ENCODE measurements at regions not wholly inside any gene's neighbourhood (a gene's known extent, or its start where the extent isn't known, plus 50 kb on each side); places are given as distances from the start of the nearest gene placed in this dataset.
"Not testable (repeated sequence)": the region's sequence is repeated elsewhere in the genome, so short reads cannot be mapped to it uniquely, and the experiment has no call there.

GRCh38 chr2:2645162-2645855, 314.2 kb upstream of the MYT1L start:
- H3K27me3 Mint-ChIP-seq: no peaks in the 10 kb centered on the region
- intact Hi-C loops (cut with micrococcal nuclease): no loop called here
- Histone ChIP-seq H3K9me3 (ENCODE audit: control extremely low read depth in 1 of 3, control insufficient read depth in 2 of 3, insufficient read depth in 1 of 3, low read length in 2 of 3) (peaks cover 0 to 17% (median 0%) of the 10 kb centered on the region in 3 donors), H3K9ac (ENCODE audit: low read length) (no peak overlapping the region), H3K4me2 (replicated peaks; ENCODE audit: low read depth, low read length, poor library complexity, severe bottlenecking) (no peak overlapping the region), H3K4me3 (ENCODE audit: control extremely low read depth in 1 of 5, extremely low read depth in 1 of 5, insufficient read depth in 1 of 5, low read depth in 2 of 5, low read length in 4 of 5) (no peak overlapping the region), H3K27me3 (replicated peaks in 1 of 4; ENCODE audit: control extremely low read depth in 1 of 4, control insufficient read depth in 3 of 4, insufficient read depth in 4 of 4, low read length in 3 of 4) (no peaks in the 10 kb centered on the region), H3K36me3 (replicated peaks in 1 of 2; ENCODE audit: control extremely low read depth in 1 of 2, control insufficient read depth in 1 of 2, extremely low read depth in 1 of 2, insufficient read depth in 2 of 2, low read length in 1 of 2) (no peaks in the 10 kb centered on the region), H3K79me2 (ENCODE audit: control insufficient read depth, insufficient read depth, low read length) (no peaks in the 10 kb centered on the region), H4K20me1 (ENCODE audit: control insufficient read depth, insufficient read depth, low read length, poor library complexity, severe bottlenecking) (no peaks in the 10 kb centered on the region), H3K4me1 (ENCODE audit: control insufficient read depth in 2 of 2, insufficient read depth in 2 of 2, low read length in 2 of 2) (no peaks in the 10 kb centered on the region), H2AFZ (ENCODE audit: insufficient read depth, low read depth, low read length, poor library complexity, severe bottlenecking) (no peak overlapping the region), H3K27ac (ENCODE audit: low read length in 2 of 2) (no peak overlapping the region)
- H3K9me3 Mint-ChIP-seq (ENCODE audit: insufficient read depth): peaks cover 2% of the 10 kb centered on the region
- no peaks in the 10 kb centered on the region for H3K4me1 Mint-ChIP-seq
- no peak overlapping the region for H3K4me3 Mint-ChIP-seq
- 91% methylated on average over 18 of the region's 19 CpGs for WGBS (ENCODE audit: insufficient coverage)
- no peak overlapping the region for H3K27ac Mint-ChIP-seq
- POLR2A ChIA-PET: no interaction called here
- no peak for TF ChIP-seq EZH2 (IDR thresholded peaks at IDR 0.05; ENCODE audit: borderline replicate concordance, insufficient read depth, low read depth, low read length, poor library complexity, severe bottlenecking)
- no peak for TF ChIP-seq CTCF (IDR thresholded peaks at IDR 0.05)
- DNase-seq (no peak), ATAC-seq (ENCODE audit: low read depth) (no peak)
- CTCF ChIA-PET: no interaction called here

- ATAC-seq (ENCODE audit: low read depth); DNase-seq; H3K27me3 ChIP-seq (replicated peaks in 1 of 4; ENCODE audit: control extremely low read depth in 1 of 4, control insufficient read depth in 3 of 4, insufficient read depth in 4 of 4, low read length in 3 of 4); H3K4me3 Mint-ChIP-seq; intact Hi-C loops (cut with micrococcal nuclease); H3K4me2 ChIP-seq (replicated peaks; ENCODE audit: low read depth, low read length, poor library complexity, severe bottlenecking); H3K4me1 Mint-ChIP-seq; H3K79me2 ChIP-seq (ENCODE audit: control insufficient read depth, insufficient read depth, low read length); CTCF ChIA-PET; POLR2A ChIA-PET; H3K27ac ChIP-seq (ENCODE audit: low read length in 2 of 2); H3K9ac ChIP-seq (ENCODE audit: low read length); H3K9me3 Mint-ChIP-seq (ENCODE audit: insufficient read depth); H2AFZ ChIP-seq (ENCODE audit: insufficient read depth, low read depth, low read length, poor library complexity, severe bottlenecking); H3K36me3 ChIP-seq (replicated peaks in 1 of 2; ENCODE audit: control extremely low read depth in 1 of 2, control insufficient read depth in 1 of 2, extremely low read depth in 1 of 2, insufficient read depth in 2 of 2, low read length in 1 of 2); H3K4me3 ChIP-seq (ENCODE audit: control extremely low read depth in 1 of 5, extremely low read depth in 1 of 5, insufficient read depth in 1 of 5, low read depth in 2 of 5, low read length in 4 of 5); H3K27ac Mint-ChIP-seq; H3K27me3 Mint-ChIP-seq; H4K20me1 ChIP-seq (ENCODE audit: control insufficient read depth, insufficient read depth, low read length, poor library complexity, severe bottlenecking); H3K4me1 ChIP-seq (ENCODE audit: control insufficient read depth in 2 of 2, insufficient read depth in 2 of 2, low read length in 2 of 2): not testable (repeated sequence)
- H3K9me3 ChIP-seq (ENCODE audit: control extremely low read depth in 1 of 3, control insufficient read depth in 2 of 3, insufficient read depth in 1 of 3, low read length in 2 of 3): peaks cover 0 to 17% (median 0%) of the 10 kb centered on the region in 3 donors
- 96% methylated on average over 5 of the region's 9 CpGs for WGBS (ENCODE audit: insufficient coverage)
Measured at GRCh38 chr2:2644751-2645150, 313.7 kb upstream of the MYT1L start.
